NCI-H1105 (cell line): ENCODE measurements at regions not wholly inside any gene's neighbourhood (a gene's known extent, or its start where the extent isn't known, plus 50 kb on each side); places are given as distances from the start of the nearest gene placed in this dataset.

Source experiments
- DNase-seq: peaks from one replicate; lab custom pipeline; 2025; lab: John Stamatoyannopoulos, UW

- no peak for DNase-seq
Measured at GRCh38 chr12:31867292-31867691, 91.9 kb upstream of the RESF1 start.

- no peak for DNase-seq
Measured at GRCh38 chr12:31866523-31866922, 92.7 kb upstream of the RESF1 start.

GRCh38 chr12:31865023-31865422, 94.2 kb upstream of the RESF1 start:
- DNase-seq: no peak

GRCh38 chr12:31861360-31861759, 97.9 kb upstream of the RESF1 start:
- no peak for DNase-seq

GRCh38 chr12:31860401-31860800, 98.8 kb upstream of the RESF1 start:
- no peak for DNase-seq

- DNase-seq: no peak
Measured at GRCh38 chr12:31859232-31859977, 99.8 kb upstream of the RESF1 start.

GRCh38 chr12:31855427-31855826, 103.8 kb upstream of the RESF1 start:
- DNase-seq: no peak

- no peak for DNase-seq
Measured at GRCh38 chr12:31853977-31854376, 105.2 kb upstream of the RESF1 start.

GRCh38 chr12:31853520-31853919, 105.7 kb upstream of the RESF1 start:
- no peak for DNase-seq

- no peak for DNase-seq
Measured at GRCh38 chr12:31850268-31850667, 108.9 kb upstream of the RESF1 start.

- DNase-seq: no peak
Measured at GRCh38 chr12:31849090-31849687, 110.0 kb upstream of the RESF1 start.

GRCh38 chr12:31846405-31846804, 112.8 kb upstream of the RESF1 start:
- DNase-seq: no peak

- DNase-seq: no peak
Measured at GRCh38 chr12:31845613-31846322, 113.4 kb upstream of the RESF1 start.

GRCh38 chr12:31843398-31844095, 114.7 kb upstream of the AMN1 start:
- no peak for DNase-seq

- no peak for DNase-seq
Measured at GRCh38 chr12:31837913-31838312, 109.1 kb upstream of the AMN1 start.

- DNase-seq: no peak
Measured at GRCh38 chr12:31835276-31835882, 106.6 kb upstream of the AMN1 start.

GRCh38 chr12:31834150-31834549, 105.3 kb upstream of the AMN1 start:
- DNase-seq: no peak

- DNase-seq: no peak
Measured at GRCh38 chr12:31832740-31833729, 104.2 kb upstream of the AMN1 start.

GRCh38 chr12:31828071-31828470, 99.2 kb upstream of the AMN1 start:
- DNase-seq: no peak

GRCh38 chr12:31822761-31823160, 93.9 kb upstream of the AMN1 start:
- no peak for DNase-seq

GRCh38 chr12:31821484-31821883, 92.7 kb upstream of the AMN1 start:
- no peak for DNase-seq
